ENCODE measurements at regions not wholly inside any gene's neighbourhood (a gene's known extent, or its start where the extent isn't known, plus 50 kb on each side); places are given as distances from the start of the nearest gene placed in this dataset.

GRCh38 chr7:125020801-125021200 is 91.2 kb upstream of the POT1 start:
- no peak for TF ChIP-seq CTCF (IDR thresholded peaks at IDR 0.05)
- TF ChIP-seq POLR2A (IDR thresholded peaks at IDR 0.05): no peak
